ENCODE measurements at regions not wholly inside any gene's neighbourhood (a gene's known extent, or its start where the extent isn't known, plus 50 kb on each side); places are given as distances from the start of the nearest gene placed in this dataset.

GRCh38 chr5:174664180-174664850 lies 60.1 kb upstream of the MSX2 start:
- no peak for DNase-seq (ENCODE audit: low read depth in 1 of 2, low spot score in 1 of 2)

- no peak for DNase-seq (ENCODE audit: low read depth in 1 of 2, low spot score in 1 of 2)
Measured at GRCh38 chr5:174665347-174665746, 59.0 kb upstream of the MSX2 start.

GRCh38 chr5:174667526-174667925 lies 56.9 kb upstream of the MSX2 start:
- DNase-seq (ENCODE audit: low read depth in 1 of 2, low spot score in 1 of 2): no peak

DNA sequence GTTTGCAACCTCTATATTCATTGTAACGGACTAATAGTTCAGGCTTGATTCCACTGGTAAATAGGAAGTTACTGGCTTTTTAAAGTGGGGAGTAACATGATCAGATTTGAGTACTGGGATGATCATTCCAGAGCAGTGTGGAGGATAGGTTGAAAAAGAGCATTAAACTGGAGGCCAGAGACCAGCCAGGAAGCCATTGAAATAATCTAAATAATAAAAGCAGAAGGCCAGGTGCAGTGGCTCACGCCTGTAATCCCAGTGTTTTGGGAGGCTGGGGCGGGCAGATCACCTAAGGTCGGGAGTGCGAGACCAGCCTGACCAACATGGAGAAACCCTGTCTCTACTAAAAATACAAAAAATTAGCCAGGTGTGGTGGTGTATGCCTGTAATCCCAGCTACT lies 56.0 kb upstream of the MSX2 start:
- no peak for DNase-seq (ENCODE audit: low read depth in 1 of 2, low spot score in 1 of 2)
